ENCODE measurements at regions not wholly inside any gene's neighbourhood (a gene's known extent, or its start where the extent isn't known, plus 50 kb on each side); places are given as distances from the start of the nearest gene placed in this dataset.

DNA sequence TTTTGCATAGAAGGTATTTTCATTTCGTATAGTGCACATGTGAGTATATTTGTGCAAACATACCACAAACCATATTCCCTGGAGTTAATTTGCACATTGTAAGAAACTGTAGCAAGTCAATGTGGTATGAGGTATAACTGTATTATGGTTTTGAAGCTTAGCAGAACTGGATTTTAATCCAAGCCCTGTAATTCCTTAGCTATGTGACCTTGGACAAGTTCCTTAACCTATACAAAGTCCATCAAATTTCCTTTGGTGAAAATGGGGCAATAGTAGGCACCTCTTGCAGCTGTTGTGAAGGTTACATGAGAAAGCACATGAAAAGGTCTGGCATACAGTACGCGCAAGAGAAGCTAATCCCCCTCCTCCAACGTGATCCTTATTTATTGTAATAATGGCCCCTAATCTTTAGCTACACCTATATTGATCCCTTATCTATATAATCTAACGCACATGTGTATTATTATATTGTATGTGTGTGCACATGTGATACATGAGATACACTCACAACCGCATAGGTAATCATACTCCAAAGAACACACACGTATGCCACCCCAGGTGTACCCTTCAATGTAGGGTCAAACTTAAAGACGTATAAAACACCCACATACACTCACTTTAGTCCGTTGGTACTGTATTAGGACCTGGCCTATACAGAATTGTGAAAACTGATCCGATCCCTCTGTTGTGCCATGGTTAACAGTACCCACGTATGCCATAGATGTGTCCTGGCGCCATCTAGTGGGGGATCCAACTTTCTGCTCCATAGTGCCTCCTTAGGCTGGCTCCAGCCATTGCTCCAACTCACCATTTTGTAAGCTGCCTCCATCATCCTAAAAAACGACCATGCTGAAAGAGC, 402.9 kb upstream of the SLC14A2 start:
- H3K9ac ChIP-seq (ENCODE audit: control insufficient read depth, insufficient read depth, low read length), result no peak overlapping the region
- DNase-seq (ENCODE audit: low read depth, low spot score), result peak; percentile 58
- no peaks in the 10 kb centered on the region for H4K20me1 ChIP-seq (ENCODE audit: control insufficient read depth, insufficient read depth)
- H3K4me1 ChIP-seq (ENCODE audit: control insufficient read depth, insufficient read depth, low read length), result no peaks in the 10 kb centered on the region
- H3K4me3 ChIP-seq, result no peak overlapping the region
- ATAC-seq, result peak; percentile 100
- H2AFZ ChIP-seq (ENCODE audit: control insufficient read depth, low read depth, low read length), result no peak overlapping the region; the same call in 1 of the 2 replicates
- no TSS peak for BruUV-seq (replicated peaks)
- POLR2A ChIA-PET, result interaction anchor here (1.2 kb wide), 1 partner anchor 530 kb away, joined by 4 read pairs; no protein-coding TSS in a partner anchor
- WGBS (ENCODE audit: insufficient coverage, insufficient replicate concordance, low lambda C conversion rate, missing lambda C conversion rate), result 44% methylated on average over 13 of the region's 13 CpGs
- no peaks in the 10 kb centered on the region for H3K9me3 ChIP-seq (replicated peaks; ENCODE audit: control insufficient read depth, insufficient read depth, low read length)
- SMC1A ChIA-PET (ENCODE audit: uncharacterized antibody, unreplicated experiment), result interaction anchor here (0.5 to 2.9 kb wide), 60 partner anchors 8 to 817 kb away, joined by 3 to 23 read pairs (median 4); no protein-coding TSS in a partner anchor
- CTCF ChIA-PET, result interaction anchor here (0.5 to 3.3 kb wide), 89 partner anchors 8 to 1082 kb away, joined by 3 to 49 read pairs (median 4); no protein-coding TSS in a partner anchor
- H3K36me3 ChIP-seq (ENCODE audit: control insufficient read depth in 2 of 2, insufficient read depth in 2 of 2, low read length in 1 of 2), result no peaks in the 10 kb centered on the region
- no peaks in the 10 kb centered on the region for H3K27me3 ChIP-seq (replicated peaks in 1 of 2; ENCODE audit: control insufficient read depth in 2 of 2, insufficient read depth in 2 of 2, low read length in 1 of 2)
- intact Hi-C loops (cut with micrococcal nuclease; ENCODE audit: unreplicated experiment), result loop anchor here (1.0 to 5.0 kb wide), 7 partner anchors 105 to 1080 kb away; no protein-coding TSS in a partner anchor
- FAIRE-seq, result peak; percentile 89
- no peak overlapping the region for H3K4me2 ChIP-seq (ENCODE audit: control insufficient read depth, insufficient read depth)
- RAD21 ChIA-PET (ENCODE audit: unreplicated experiment), result interaction anchor here (0.6 to 3.0 kb wide), 48 partner anchors 10 to 1057 kb away, joined by 3 to 31 read pairs (median 3); partner anchors contain the start of gene SETBP1
- in situ Hi-C loops (cut with MboI), result loop anchor here (5.0 to 25.0 kb wide), 3 partner anchors 200 to 535 kb away; no protein-coding TSS in a partner anchor
- H3K27ac ChIP-seq (ENCODE audit: control insufficient read depth, insufficient read depth), result no peak overlapping the region
- H3K79me2 ChIP-seq (ENCODE audit: control insufficient read depth, insufficient read depth, low read length), result no peaks in the 10 kb centered on the region
- TF ChIP-seq, protein P1, sequence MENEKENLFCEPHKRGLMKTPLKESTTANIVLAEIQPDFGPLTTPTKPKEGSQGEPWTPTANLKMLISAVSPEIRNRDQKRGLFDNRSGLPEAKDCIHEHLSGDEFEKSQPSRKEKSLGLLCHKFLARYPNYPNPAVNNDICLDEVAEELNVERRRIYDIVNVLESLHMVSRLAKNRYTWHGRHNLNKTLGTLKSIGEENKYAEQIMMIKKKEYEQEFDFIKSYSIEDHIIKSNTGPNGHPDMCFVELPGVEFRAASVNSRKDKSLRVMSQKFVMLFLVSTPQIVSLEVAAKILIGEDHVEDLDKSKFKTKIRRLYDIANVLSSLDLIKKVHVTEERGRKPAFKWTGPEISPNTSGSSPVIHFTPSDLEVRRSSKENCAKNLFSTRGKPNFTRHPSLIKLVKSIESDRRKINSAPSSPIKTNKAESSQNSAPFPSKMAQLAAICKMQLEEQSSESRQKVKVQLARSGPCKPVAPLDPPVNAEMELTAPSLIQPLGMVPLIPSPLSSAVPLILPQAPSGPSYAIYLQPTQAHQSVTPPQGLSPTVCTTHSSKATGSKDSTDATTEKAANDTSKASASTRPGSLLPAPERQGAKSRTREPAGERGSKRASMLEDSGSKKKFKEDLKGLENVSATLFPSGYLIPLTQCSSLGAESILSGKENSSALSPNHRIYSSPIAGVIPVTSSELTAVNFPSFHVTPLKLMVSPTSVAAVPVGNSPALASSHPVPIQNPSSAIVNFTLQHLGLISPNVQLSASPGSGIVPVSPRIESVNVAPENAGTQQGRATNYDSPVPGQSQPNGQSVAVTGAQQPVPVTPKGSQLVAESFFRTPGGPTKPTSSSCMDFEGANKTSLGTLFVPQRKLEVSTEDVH (IDR thresholded peaks at IDR 0.05; ENCODE audit: low read depth, partially characterized antibody), result no peak
- TF ChIP-seq FOXM1 (IDR thresholded peaks at IDR 0.05; ENCODE audit: low read depth, low read length) (0 out of 2 replicates have a peak, but pooled peaks have one; percentile 29), RAD21 (IDR thresholded peaks at IDR 0.05; ENCODE audit: insufficient read depth, low read depth, low read length) (peak; percentile 96), SIX5 (IDR thresholded peaks at IDR 0.05; ENCODE audit: low read depth, low read length, severe bottlenecking) (no peak), TAF1 (IDR thresholded peaks at IDR 0.05; ENCODE audit: borderline replicate concordance, low read depth, low read length) (no peak), HDGF (IDR thresholded peaks at IDR 0.05) (no peak), ATF7 (IDR thresholded peaks at IDR 0.05; ENCODE audit: low read depth) (0 out of 2 replicates have a peak, but pooled peaks have one; percentile 29), SMC3 (IDR thresholded peaks at IDR 0.05; ENCODE audit: borderline replicate concordance, low read length) (peak; percentile 100), ZNF207 (IDR thresholded peaks at IDR 0.05; ENCODE audit: borderline replicate concordance) (peak; percentile 87; the same call in 1 of the 2 replicates), NR2C2 (IDR thresholded peaks at IDR 0.05; ENCODE audit: borderline replicate concordance, control insufficient read depth, insufficient read length, low read depth) (no peak), KDM1A (IDR thresholded peaks at IDR 0.05; ENCODE audit: borderline replicate concordance) (no peak)
- TF ChIP-seq, protein P2, sequence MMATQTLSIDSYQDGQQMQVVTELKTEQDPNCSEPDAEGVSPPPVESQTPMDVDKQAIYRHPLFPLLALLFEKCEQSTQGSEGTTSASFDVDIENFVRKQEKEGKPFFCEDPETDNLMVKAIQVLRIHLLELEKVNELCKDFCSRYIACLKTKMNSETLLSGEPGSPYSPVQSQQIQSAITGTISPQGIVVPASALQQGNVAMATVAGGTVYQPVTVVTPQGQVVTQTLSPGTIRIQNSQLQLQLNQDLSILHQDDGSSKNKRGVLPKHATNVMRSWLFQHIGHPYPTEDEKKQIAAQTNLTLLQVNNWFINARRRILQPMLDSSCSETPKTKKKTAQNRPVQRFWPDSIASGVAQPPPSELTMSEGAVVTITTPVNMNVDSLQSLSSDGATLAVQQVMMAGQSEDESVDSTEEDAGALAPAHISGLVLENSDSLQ (IDR thresholded peaks at IDR 0.05), result no peak
- TF ChIP-seq, protein P3, sequence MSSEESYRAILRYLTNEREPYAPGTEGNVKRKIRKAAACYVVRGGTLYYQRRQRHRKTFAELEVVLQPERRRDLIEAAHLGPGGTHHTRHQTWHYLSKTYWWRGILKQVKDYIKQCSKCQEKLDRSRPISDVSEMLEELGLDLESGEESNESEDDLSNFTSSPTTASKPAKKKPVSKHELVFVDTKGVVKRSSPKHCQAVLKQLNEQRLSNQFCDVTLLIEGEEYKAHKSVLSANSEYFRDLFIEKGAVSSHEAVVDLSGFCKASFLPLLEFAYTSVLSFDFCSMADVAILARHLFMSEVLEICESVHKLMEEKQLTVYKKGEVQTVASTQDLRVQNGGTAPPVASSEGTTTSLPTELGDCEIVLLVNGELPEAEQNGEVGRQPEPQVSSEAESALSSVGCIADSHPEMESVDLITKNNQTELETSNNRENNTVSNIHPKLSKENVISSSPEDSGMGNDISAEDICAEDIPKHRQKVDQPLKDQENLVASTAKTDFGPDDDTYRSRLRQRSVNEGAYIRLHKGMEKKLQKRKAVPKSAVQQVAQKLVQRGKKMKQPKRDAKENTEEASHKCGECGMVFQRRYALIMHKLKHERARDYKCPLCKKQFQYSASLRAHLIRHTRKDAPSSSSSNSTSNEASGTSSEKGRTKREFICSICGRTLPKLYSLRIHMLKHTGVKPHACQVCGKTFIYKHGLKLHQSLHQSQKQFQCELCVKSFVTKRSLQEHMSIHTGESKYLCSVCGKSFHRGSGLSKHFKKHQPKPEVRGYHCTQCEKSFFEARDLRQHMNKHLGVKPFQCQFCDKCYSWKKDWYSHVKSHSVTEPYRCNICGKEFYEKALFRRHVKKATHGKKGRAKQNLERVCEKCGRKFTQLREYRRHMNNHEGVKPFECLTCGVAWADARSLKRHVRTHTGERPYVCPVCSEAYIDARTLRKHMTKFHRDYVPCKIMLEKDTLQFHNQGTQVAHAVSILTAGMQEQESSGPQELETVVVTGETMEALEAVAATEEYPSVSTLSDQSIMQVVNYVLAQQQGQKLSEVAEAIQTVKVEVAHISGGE (CRISPR knock-in tag; IDR thresholded peaks at IDR 0.05), result no peak
- TF ChIP-seq, protein P4, sequence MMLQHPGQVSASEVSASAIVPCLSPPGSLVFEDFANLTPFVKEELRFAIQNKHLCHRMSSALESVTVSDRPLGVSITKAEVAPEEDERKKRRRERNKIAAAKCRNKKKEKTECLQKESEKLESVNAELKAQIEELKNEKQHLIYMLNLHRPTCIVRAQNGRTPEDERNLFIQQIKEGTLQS (IDR thresholded peaks at IDR 0.05; ENCODE audit: borderline replicate concordance, extremely low read depth, low read depth, low read length), result peak; percentile 23; the same call in 1 of the 2 replicates

Measured in GM12878 (cell line).